AG09309 (cell line): ENCODE measurements at regions not wholly inside any gene's neighbourhood (a gene's known extent, or its start where the extent isn't known, plus 50 kb on each side); places are given as distances from the start of the nearest gene placed in this dataset.

Experiments
- DNase-seq: peaks from one replicate; pipeline ENCODE4 v3.0.0-alpha.2; 2010; ENCODE audit warnings: low read depth
- H3K4me3 ChIP-seq: 2 replicates; pipeline ENCODE4 v1.5.1; 2011; ENCODE audit warnings: mild to moderate bottlenecking, low read depth, low read length, moderate library complexity; ENCODE audit not compliant: control insufficient read depth
- CTCF ChIP-seq: IDR thresholded peaks from 2 replicates; pipeline ENCODE4 v1.5.1; 2011; ENCODE audit warnings: mild to moderate bottlenecking, low read depth, low read length, inconsistent platforms; ENCODE audit not compliant: insufficient read depth, control insufficient read depth; ENCODE audit errors: missing control alignments

GRCh38 chr9:107387409-107387808, 102.2 kb downstream of the KLF4 start:
- no peak for DNase-seq
- no peak for TF ChIP-seq CTCF
- no peak overlapping the region for H3K4me3 ChIP-seq

- DNase-seq, result no peak
- no peak overlapping the region for H3K4me3 ChIP-seq
- no peak for TF ChIP-seq CTCF
Measured at GRCh38 chr9:107386396-107386795, 103.2 kb downstream of the KLF4 start.
